Muscle layer of colon (tissue), 2 donors: ENCODE measurements at regions not wholly inside any gene's neighbourhood (a gene's known extent, or its start where the extent isn't known, plus 50 kb on each side); places are given as distances from the start of the nearest gene placed in this dataset.

Experiments
- H3K27ac ChIP-seq: one replicate; pipeline ENCODE4 v1.7.0; 2013; ENCODE audit warnings: low read depth, mild to moderate bottlenecking, low read length, moderate library complexity
- H3K27me3 ChIP-seq, 2 donors: one replicate each; pipeline ENCODE4 v1.7.0; 2013; ENCODE audit warnings: low read length in 2 of 2, mild to moderate bottlenecking in 2 of 2; ENCODE audit not compliant: insufficient read depth in 2 of 2, control insufficient read depth in 1 of 2
- H3K36me3 ChIP-seq: one replicate; pipeline ENCODE4 v1.7.0; 2013; ENCODE audit warnings: mild to moderate bottlenecking, low read length; ENCODE audit not compliant: insufficient read depth
- H3K4me1 ChIP-seq: one replicate; pipeline ENCODE4 v1.7.0; 2013; ENCODE audit warnings: mild to moderate bottlenecking, low read length; ENCODE audit not compliant: insufficient read depth
- H3K4me3 ChIP-seq, 2 donors: one replicate each; pipeline ENCODE4 v1.7.0; 2013; ENCODE audit warnings: low read length in 2 of 2, low read depth in 1 of 2, mild to moderate bottlenecking in 1 of 2, moderate library complexity in 1 of 2
- H3K9ac ChIP-seq: one replicate; pipeline ENCODE4 v1.7.0; 2013; ENCODE audit warnings: low read length
- H3K9me3 ChIP-seq: one replicate; pipeline ENCODE4 v1.7.0; 2013; ENCODE audit warnings: mild to moderate bottlenecking, low read length
- donor health status: abdominal sarcoma.
- donor health status: Adenocarcinoma of cecum.

DNA sequence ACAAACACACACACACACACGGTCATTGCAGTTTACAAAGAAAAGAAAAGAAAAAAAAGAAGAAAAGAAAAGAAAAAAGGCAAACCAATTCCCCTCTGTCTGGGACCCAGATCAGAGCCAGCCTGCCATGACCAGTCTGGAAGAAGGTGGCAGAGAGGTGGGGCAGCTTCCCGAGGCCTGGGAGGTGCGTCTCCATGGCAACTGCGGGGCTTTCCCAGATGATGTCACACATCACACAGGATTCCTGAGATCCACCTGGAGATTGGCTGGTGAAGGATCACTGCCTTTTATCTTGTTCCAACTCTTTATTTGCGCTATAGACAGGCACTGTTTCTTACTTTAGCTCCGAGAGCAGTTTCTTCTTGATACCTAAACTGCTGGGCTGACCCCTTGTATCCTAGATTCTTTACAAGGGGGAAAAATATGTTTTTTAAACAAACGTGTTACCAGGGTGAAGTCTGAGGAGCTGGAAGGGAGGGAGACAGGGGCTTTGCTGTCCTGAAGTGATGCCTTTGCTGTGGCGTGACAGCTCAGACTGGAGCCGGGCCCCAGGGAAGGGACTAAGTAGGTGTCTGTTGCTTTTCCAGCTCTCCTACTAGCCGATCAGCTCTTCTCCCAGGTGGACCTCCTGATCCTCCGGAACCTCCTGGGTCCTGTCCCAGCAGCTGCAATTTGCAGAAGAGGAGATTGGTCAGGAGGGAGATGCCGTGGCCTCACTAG is 298.5 kb downstream of the KLF6 start:
- Histone ChIP-seq H3K27ac (no peak overlapping the region), H3K9ac (no peak overlapping the region), H3K36me3 (no peaks in the 10 kb centered on the region), H3K27me3 (no peaks in the 10 kb centered on the region), H3K4me1 (peaks cover 22% of the 10 kb centered on the region), H3K9me3 (no peaks in the 10 kb centered on the region), H3K4me3 (no peak overlapping the region)

DNA sequence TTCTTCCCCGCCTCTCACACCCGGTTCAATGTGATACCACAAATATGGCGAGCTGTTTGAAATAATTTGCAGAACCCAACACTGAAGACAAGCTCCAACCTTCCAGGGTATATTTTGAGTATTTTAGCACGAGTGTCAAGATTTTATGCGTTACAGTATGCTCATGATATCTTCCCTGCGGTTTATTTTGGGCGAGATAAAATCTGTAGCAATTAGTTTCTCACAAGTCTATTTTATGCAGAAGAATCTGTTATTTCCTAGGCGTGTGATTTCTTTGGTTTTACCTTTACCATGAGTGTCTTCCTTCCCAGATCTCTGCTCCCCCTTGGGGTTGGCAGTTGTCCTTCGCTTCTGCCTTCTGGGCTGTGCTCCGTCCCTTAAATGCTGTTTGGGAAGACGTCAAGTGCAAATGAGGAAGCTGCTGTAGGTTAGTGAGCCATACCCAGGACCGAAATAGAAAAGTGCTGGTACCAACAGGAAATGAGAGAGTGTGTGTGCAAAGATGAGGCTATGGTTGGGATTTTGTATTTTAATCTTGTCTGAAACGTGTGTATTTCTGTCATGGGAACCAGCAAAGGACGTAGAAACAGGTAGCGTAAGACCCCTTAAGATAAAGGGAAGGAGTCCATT is 299.8 kb downstream of the KLF6 start:
- no peaks in the 10 kb centered on the region for H3K27me3 ChIP-seq
- peaks cover 22% of the 10 kb centered on the region for H3K4me1 ChIP-seq
- no peak overlapping the region for H3K9ac ChIP-seq
- H3K36me3 ChIP-seq = no peaks in the 10 kb centered on the region
- no peak overlapping the region for H3K4me3 ChIP-seq
- no peak overlapping the region for H3K27ac ChIP-seq
- no peaks in the 10 kb centered on the region for H3K9me3 ChIP-seq

DNA sequence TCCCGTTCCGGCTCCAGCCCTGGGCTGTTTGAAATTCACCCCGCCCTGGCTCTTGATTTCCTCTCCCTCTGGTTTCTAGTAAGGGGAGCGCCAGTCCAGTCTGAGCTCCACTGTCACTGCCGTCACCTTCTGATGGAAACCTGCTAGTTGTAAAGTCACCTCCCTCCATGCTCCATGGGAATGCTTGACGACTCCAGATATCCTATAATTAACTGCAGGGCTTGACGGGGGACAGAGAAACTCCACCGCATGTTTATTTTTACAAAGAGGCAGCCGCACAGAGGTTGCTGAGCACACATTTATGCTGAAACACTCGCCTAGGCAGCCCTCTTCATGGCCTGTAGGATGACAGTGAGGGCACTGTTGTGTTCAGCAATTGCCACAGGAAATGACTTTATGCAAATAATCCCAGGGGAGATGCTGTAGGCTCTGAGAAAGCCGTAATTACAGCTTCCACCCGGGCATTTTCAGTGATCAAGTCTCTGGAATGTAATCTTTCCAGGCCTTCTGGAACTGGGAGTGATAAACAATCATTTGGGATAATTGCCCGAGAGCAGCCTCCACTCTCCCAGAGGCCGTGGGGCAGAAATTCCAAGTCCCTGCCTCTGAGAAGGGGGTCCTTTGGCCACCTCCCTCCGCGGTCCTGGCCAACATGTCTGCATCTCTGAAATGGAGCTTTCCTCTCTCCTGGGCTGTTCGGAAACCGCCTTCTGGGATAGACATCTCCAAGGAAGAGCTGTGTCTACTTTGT is 300.5 kb downstream of the KLF6 start:
- H3K4me1 ChIP-seq = peaks cover 22% of the 10 kb centered on the region
- no peaks in the 10 kb centered on the region for H3K36me3 ChIP-seq
- no peaks in the 10 kb centered on the region for H3K9me3 ChIP-seq
- H3K4me3 ChIP-seq = no peak overlapping the region
- H3K27ac ChIP-seq = peak overlapping the region; percentile 37
- H3K9ac ChIP-seq = no peak overlapping the region
- H3K27me3 ChIP-seq = no peaks in the 10 kb centered on the region

DNA sequence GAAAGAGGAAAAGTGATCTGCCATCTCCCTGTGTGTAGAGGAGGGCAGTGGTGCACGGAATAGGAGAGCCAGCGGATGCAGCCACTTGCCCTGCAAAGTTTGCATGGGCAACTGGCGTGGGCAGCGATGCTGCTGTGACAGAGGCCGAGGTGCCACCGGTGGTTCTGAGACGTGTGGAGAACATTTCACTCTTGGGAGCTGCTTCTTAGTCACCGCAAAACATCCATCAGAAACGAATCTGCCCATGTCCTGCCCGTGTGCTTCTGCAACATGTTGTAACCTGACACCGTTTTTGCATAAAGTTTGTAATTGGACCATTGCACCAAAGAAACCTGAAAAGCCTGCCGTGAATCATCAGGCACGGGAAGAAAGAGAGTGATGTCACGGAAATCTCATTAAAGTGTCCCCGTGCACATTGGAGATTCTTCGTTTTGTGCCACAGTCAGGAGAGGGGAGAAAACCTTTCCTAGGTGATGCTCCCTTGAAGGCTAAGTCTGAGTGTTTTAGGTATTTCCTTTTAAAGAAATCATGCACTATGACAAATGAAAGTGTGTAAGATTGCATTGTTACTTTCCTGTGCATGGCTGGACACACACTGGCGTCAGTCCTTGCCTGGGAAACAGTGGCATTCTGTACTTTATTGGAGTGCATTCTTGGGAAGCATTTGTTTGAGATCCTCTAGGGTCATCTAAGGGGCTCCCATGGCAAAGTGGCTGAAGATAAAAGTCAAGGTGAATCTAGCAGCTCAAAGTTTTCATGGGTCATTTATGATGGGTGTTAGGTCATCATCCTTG is 302.6 kb downstream of the KLF6 start:
- H3K27me3 ChIP-seq = no peaks in the 10 kb centered on the region
- no peaks in the 10 kb centered on the region for H3K36me3 ChIP-seq
- H3K9me3 ChIP-seq = no peaks in the 10 kb centered on the region
- peak overlapping the region in 1 of 2 donors; percentile 36 for H3K4me3 ChIP-seq
- no peak overlapping the region for H3K9ac ChIP-seq
- no peak overlapping the region for H3K27ac ChIP-seq
- H3K4me1 ChIP-seq = peaks cover 22% of the 10 kb centered on the region

DNA sequence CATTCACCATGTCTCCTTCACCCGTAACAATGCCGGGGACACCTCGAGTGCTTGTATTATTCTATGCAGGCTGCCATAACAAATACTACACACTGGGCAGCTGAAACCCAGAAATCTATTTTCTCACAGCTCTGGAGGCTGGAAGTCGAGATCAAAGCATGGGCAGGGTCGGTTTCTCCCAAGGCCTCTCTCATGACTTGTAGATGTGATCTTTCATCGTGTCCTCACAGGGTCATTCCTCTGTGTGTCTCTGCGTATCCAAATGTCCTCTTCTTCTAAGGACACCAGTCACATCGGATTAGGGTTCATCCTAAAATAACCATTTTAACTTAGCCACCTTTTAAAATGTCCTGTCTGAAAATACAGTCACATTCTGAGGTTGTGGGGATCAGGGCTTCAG is 303.5 kb downstream of the KLF6 start:
- Histone ChIP-seq H3K36me3 (no peaks in the 10 kb centered on the region), H3K9ac (no peak overlapping the region), H3K27me3 (no peaks in the 10 kb centered on the region), H3K9me3 (no peaks in the 10 kb centered on the region), H3K4me3 (no peak overlapping the region), H3K27ac (no peak overlapping the region), H3K4me1 (peaks cover 22% of the 10 kb centered on the region)

DNA sequence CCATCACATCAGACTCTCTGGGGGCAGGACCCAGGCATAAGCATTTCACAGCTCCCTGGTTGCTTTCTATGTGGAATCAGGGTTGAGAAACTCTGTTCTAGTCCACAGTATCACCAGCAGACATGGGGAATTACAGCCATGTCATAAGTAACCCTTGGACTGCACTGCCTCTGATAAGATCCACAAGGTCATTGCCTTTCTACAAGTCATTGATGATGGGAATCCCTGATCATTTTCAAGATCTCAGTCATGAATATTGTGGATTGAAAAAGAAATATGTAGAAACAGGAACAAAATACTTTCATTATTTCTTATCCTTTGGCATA is 304.1 kb downstream of the KLF6 start:
- no peak overlapping the region for H3K9ac ChIP-seq
- H3K4me1 ChIP-seq = peaks cover 22% of the 10 kb centered on the region
- H3K27me3 ChIP-seq = no peaks in the 10 kb centered on the region
- no peak overlapping the region for H3K4me3 ChIP-seq
- no peaks in the 10 kb centered on the region for H3K36me3 ChIP-seq
- H3K27ac ChIP-seq = no peak overlapping the region
- H3K9me3 ChIP-seq = no peaks in the 10 kb centered on the region

DNA sequence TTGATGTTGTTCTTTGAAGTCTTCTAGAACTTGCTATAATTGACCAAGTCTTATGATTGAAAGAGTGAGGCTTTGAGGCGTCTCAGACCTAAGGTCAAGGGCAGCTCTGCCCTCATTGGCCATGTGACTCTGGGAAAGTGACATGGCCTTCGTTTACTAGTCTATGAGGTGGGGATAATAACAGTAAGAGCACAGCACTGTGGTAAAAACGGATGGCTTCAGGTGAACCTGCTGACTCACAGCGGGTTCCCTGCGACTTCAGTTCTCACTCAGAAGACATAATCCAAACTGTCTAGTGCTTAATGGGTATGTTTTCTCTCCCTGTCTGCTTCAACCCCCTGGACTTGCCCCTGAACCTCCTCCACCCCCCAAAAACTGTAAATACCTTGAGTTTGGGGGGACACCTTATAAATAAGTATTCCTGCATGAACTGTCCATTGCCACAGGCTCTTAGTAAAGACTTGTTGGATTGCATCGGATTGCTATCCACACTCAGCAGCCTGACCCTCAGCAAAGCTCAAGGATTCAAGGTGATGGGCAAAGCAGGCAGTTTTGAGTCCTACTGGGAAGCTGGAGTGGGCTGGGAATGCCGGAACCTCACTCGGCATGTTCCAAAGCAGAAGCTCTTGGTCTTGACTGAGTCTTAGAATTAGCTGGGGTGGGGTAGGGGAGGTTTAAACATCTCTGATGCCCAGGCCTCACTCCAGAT is 304.6 kb downstream of the KLF6 start:
- H3K27me3 ChIP-seq = no peaks in the 10 kb centered on the region

DNA sequence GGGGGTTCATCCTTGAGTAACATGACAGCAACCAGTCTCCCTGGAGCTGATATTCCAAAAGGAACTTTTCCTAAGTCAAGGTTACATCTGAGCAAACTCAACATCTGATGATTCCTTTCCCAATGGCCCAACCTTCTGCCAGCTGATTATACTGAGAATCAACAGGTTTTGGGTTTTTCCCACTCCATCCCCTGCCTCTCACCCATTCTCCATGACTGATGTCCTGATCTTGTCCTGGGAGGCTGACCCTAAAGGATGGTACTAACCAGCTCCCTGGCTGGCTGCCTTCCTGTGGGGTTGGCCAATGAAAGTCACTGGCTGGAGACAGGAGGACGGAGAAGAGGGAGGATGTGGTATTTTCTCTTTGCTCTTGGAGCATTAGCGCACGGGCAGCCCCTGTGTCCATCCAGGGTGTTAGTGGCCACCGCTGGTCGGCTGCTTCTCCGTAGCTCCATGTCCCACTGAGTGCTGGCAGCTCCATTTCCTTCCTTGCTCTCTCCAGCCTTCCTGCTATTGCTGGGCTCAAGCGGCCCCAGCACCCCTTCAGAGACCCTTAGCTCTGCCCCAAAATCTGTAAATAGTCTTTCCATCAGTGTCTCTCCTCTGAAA is 306.2 kb upstream of the PITRM1 start:
- Histone ChIP-seq H3K4me1 (peaks cover 10% of the 10 kb centered on the region), H3K4me3 (no peak overlapping the region), H3K27me3 (no peaks in the 10 kb centered on the region), H3K27ac (no peak overlapping the region), H3K36me3 (no peaks in the 10 kb centered on the region), H3K9ac (no peak overlapping the region), H3K9me3 (no peaks in the 10 kb centered on the region)

More for the DNA sequence above, 304.6 kb downstream of the KLF6 start:
- Histone ChIP-seq H3K27ac (no peak overlapping the region), H3K4me1 (peaks cover 22% of the 10 kb centered on the region), H3K36me3 (no peaks in the 10 kb centered on the region), H3K4me3 (no peak overlapping the region), H3K9me3 (no peaks in the 10 kb centered on the region), H3K9ac (no peak overlapping the region)

DNA sequence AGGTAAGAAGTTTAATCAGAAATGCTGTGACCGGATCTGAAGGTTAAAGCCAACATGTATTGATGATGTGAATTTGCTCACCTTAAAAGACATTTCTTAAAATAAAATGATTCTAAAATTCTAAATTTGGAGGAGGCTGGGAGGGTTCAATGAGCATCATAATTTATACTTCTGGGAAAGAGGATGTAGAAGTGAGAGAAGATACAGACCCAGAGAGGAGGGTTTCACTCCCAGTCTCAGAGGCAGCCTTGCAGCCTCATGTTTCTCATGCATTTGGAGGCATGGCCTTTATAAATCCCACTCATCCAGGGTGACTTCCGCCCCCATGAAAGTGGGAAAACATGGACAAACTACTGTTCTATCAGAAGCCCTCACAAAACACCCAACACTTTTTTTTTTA is 305.6 kb upstream of the PITRM1 start:
- no peaks in the 10 kb centered on the region for H3K36me3 ChIP-seq
- peaks cover 7% of the 10 kb centered on the region for H3K4me1 ChIP-seq
- no peaks in the 10 kb centered on the region for H3K27me3 ChIP-seq
- no peak overlapping the region for H3K27ac ChIP-seq
- no peaks in the 10 kb centered on the region for H3K9me3 ChIP-seq
- no peak overlapping the region for H3K4me3 ChIP-seq
- H3K9ac ChIP-seq = no peak overlapping the region

DNA sequence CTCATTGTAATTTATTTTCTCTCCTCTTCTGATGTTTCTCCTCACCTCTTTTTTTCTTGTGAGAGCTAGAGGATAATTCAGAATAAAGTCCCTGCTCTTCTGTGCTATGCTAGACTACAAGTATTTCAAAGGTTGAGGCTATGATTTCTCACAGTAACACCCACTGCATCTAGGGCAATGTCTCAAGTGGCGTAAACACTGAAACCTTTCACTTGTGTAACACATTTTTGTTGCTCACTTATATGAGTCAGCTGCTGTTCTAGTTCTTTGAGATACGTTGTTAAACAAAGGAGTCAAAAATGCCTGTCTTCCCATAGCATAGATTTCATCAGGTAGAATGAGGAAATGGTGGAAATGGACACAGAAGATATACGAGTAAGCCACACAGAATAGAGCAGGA is 305.1 kb upstream of the PITRM1 start:
- Histone ChIP-seq H3K4me3 (no peak overlapping the region), H3K9ac (no peak overlapping the region), H3K27me3 (no peaks in the 10 kb centered on the region), H3K9me3 (no peaks in the 10 kb centered on the region), H3K4me1 (peaks cover 7% of the 10 kb centered on the region), H3K36me3 (no peaks in the 10 kb centered on the region), H3K27ac (no peak overlapping the region)
